Immature natural killer cell (primary cell): ENCODE measurements at regions not wholly inside any gene's neighbourhood (a gene's known extent, or its start where the extent isn't known, plus 50 kb on each side); places are given as distances from the start of the nearest gene placed in this dataset.
"Not testable (repeated sequence)": the region's sequence is repeated elsewhere in the genome, so short reads cannot be mapped to it uniquely, and the experiment has no call there.

Experiments used
- DNase-seq, 3 donors: peaks; one replicate each; pipeline ENCODE4 v3.0.0; 2022; ENCODE audit warnings: mixed read lengths in 1 of 3
- H3K27ac Mint-ChIP-seq, 6 donors: one replicate each; pipeline ENCODE4 v1.8.0; 2020; ENCODE audit warnings: mixed read lengths in 6 of 6, mild to moderate bottlenecking in 5 of 6, inconsistent platforms in 4 of 6, moderate library complexity in 3 of 6
- H3K27me3 Mint-ChIP-seq, 3 donors: one replicate each; pipeline ENCODE4 v1.8.0; 2020 to 2021; ENCODE audit warnings: low read depth in 3 of 3, mild to moderate bottlenecking in 3 of 3, mixed read lengths in 3 of 3, moderate library complexity in 3 of 3, inconsistent platforms in 1 of 3
- H3K36me3 Mint-ChIP-seq, 3 donors: one replicate each; pipeline ENCODE4 v1.8.0; 2020; ENCODE audit warnings: mixed read lengths in 3 of 3, inconsistent platforms in 2 of 3, mild to moderate bottlenecking in 2 of 3
- H3K4me1 Mint-ChIP-seq, 2 donors: one replicate each; pipeline ENCODE4 v1.8.0; 2020; ENCODE audit warnings: inconsistent platforms in 2 of 2, mild to moderate bottlenecking in 2 of 2, mixed read lengths in 2 of 2, moderate library complexity in 1 of 2
- H3K4me3 Mint-ChIP-seq, 5 donors: one replicate each; pipeline ENCODE4 v1.8.0; 2020; ENCODE audit warnings: mild to moderate bottlenecking in 5 of 5, mixed read lengths in 5 of 5, inconsistent platforms in 3 of 5, moderate library complexity in 3 of 5
- H3K9me3 Mint-ChIP-seq, 6 donors: one replicate each; pipeline ENCODE4 v1.8.0; 2020; ENCODE audit warnings: mild to moderate bottlenecking in 6 of 6, mixed read lengths in 6 of 6, inconsistent platforms in 4 of 6, moderate library complexity in 3 of 6

DNA sequence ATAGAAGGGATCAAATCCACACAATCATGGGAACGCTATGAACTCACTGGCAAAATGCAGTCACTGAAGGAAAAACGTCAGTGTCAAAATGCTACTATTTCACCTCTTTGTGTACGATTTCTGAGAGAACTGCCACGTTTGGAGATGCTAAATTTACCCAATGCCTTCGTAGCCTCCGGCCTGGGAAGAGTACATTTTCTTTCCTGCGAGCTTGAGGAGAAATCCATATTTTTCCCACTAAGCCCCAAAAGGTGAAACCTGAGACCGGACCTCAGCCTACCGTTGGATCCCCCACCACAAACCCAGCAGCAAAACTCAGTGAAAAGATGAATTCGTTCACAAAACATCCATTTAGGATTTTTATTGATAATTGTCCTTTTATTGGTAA is 131.7 kb downstream of the GPX5 start:
- Mint-ChIP-seq H3K27me3 (peaks cover 27 to 33% (median 31%) of the 10 kb centered on the region in 3 donors), H3K9me3 (peaks cover 0 to 13% (median 0%) of the 10 kb centered on the region in 6 donors), H3K4me1 (peaks cover 10 to 16% of the 10 kb centered on the region in 2 donors), H3K4me3 (peak overlapping the region in 2 of 5 donors; percentile 28 to 58), H3K36me3 (no peaks in the 10 kb centered on the region), H3K27ac (no peak overlapping the region)
- DNase-seq = no peak

DNA sequence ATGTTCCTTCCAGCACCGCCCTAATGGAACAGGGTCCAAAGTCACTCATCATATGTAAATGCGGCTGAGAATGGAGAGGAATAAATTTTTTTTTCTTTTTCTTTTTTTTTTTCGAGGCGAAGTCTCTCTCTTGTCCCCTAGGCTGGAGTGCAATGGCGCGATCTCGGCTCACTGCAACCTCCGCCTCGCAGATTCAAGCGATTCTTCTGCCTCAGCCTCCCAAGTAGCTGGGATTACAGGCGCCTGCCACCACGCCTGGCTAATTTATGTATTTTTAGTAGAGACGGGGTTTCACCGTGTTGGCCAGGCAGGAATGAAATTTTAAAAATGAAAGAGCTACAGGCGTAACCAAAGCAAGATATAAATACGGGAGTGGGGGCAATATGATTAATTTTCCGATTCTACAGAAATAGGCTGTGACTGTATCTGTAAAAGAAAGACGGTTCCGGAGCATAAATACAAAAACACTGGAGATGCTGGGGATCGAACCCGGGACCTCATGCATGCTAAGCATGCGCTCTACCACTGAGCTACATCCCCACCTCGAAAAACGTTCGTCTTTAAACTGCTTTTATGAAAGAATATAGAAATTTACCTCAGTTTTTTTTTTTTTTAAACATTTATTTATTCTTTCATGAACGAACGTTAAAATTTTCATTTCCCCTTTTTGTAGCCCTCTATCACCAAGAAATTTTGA is 132.2 kb downstream of the GPX5 start:
- H3K27me3 Mint-ChIP-seq = peaks cover 27 to 33% (median 31%) of the 10 kb centered on the region in 3 donors
- H3K27ac Mint-ChIP-seq = no peak overlapping the region
- H3K4me3 Mint-ChIP-seq = peak overlapping the region in 3 of 5 donors; percentile 58 to 66 (median 60)
- no peaks in the 10 kb centered on the region for H3K36me3 Mint-ChIP-seq
- DNase-seq = peak in 1 of 3 donors; percentile 7
- H3K9me3 Mint-ChIP-seq = peaks cover 0 to 16% (median 0%) of the 10 kb centered on the region in 6 donors
- peaks cover 10 to 16% of the 10 kb centered on the region in 2 donors for H3K4me1 Mint-ChIP-seq

DNA sequence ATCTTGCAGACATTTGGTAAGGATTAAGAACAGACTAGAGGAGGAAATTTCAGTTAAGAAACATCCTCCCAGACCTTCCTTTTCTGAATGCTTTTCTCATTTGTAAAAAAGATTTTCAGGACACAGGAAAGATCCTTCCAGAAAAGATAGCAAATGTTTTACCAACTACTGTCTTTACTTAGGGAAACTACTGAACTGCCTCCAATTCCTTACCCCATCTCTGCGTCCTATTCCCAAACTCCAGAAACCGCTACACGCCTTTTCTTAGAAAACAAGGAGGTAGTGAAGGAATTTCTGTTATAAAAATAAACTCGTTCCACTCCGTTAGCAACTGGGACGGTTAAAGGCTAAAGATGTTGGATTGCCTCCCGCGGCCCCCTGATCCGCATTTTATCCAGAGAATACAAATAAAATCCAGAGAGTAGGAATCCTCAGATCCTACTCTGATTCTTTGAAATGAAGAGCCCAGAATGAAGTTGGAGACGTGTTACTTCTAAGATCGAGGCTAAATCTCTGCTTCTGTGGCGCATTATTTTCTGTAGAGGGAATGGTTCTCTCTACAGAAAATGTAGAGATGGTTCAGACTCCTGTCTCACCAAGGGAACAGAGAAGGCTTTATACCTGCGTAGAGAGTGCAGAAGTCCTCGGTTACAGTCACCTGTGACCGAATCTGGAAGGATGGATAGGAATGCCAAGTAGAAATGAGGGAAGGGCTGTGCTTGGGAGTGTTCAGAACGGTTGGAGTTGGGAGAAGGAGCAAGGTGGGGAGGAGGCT is 133.0 kb downstream of the GPX5 start:
- Mint-ChIP-seq H3K9me3 (peaks cover 0 to 18% (median 0%) of the 10 kb centered on the region in 6 donors), H3K4me1 (peaks cover 10 to 16% of the 10 kb centered on the region in 2 donors), H3K36me3 (no peaks in the 10 kb centered on the region), H3K4me3 (peak overlapping the region in 2 of 5 donors; percentile 58 to 66), H3K27me3 (peaks cover 27 to 33% (median 31%) of the 10 kb centered on the region in 3 donors), H3K27ac (no peak overlapping the region)
- no peak for DNase-seq

DNA sequence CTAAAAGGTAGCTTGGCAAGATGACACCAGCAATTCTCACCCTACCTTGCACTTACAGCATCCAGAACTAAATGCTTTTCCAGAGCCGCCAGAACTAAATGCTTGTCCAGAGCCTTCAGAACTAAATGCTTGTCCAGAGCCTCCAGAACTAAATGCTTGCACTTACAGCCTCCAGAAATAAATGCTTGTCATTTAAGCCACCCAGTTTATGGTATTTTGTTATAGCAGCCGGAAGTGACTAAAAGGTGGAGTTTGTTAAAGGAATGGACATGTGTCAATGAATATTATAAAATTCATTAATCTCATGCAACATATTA is 133.5 kb downstream of the GPX5 start:
- Mint-ChIP-seq H3K9me3 (peaks cover 0 to 18% (median 0%) of the 10 kb centered on the region in 6 donors), H3K27me3 (peaks cover 27 to 33% (median 31%) of the 10 kb centered on the region in 3 donors), H3K4me1 (peaks cover 10 to 16% of the 10 kb centered on the region in 2 donors), H3K36me3 (no peaks in the 10 kb centered on the region), H3K4me3 (no peak overlapping the region), H3K27ac (no peak overlapping the region)
- DNase-seq = no peak

DNA sequence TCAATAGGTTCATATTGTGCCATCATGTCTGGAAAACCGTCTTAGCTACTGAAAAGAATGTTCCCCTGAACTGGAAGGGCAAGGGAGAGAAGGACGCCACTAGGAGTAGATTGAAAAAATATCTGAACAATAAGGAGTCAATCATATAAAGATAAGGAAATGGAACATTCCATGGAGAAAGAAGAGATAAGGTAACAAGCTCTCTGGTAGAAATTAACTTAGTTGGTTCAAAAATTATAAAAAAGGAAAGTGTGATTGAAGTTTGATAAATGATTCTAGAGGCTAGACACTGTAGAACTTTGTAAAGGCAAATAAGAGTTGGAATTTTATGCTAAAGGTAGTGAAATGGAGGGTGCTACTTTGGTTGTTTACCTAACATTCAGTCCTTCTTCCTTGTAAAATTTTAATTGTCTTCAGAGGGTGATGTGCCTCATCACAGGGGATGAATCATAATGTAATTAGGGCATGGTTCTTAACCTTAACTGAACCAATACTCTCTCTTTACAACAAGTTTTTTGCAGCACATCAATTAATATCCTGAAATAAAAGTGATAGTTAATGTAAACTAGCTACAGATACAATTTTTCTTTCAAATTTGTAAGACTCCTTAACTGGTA is 135.5 kb downstream of the GPX5 start:
- peaks cover 21 to 27% (median 26%) of the 10 kb centered on the region in 3 donors for H3K27me3 Mint-ChIP-seq
- H3K4me1 Mint-ChIP-seq = peaks cover 10 to 16% of the 10 kb centered on the region in 2 donors
- DNase-seq = no peak
- no peaks in the 10 kb centered on the region for H3K36me3 Mint-ChIP-seq
- no peak overlapping the region for H3K27ac Mint-ChIP-seq
- peaks cover 0 to 18% (median 0%) of the 10 kb centered on the region in 6 donors for H3K9me3 Mint-ChIP-seq
- no peak overlapping the region for H3K4me3 Mint-ChIP-seq

DNA sequence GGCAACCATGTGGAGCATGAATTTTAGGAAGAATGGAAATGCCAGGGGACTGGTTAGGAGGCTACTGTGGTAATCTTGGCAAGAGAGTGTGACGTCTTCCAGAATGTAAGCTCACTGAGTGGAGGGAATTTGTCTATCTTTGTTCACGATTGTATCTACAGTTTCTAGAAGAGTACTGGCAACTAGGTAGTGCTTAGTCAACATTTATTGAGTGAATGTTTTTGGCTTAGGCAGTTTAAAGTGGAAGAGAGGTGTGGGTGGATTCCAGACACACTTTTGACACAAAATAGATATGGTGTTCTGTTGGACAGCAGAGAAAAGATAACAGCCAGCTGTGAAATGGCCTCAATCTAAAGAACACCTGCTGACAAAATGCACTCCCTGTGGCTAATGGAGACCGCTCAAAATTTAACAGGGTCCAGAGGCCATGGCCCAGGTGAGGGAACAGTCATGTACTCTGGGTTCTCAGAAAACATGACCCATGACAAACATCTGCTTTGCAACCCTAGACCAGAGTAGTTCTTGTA is 139.3 kb downstream of the GPX5 start:
- Mint-ChIP-seq H3K4me3 (no peak overlapping the region), H3K36me3 (no peaks in the 10 kb centered on the region), H3K27me3 (peaks cover 3 to 8% (median 4%) of the 10 kb centered on the region in 3 donors), H3K4me1 (no peaks in the 10 kb centered on the region), H3K27ac (no peak overlapping the region), H3K9me3 (peaks cover 0 to 5% (median 0%) of the 10 kb centered on the region in 6 donors)
- no peak for DNase-seq

DNA sequence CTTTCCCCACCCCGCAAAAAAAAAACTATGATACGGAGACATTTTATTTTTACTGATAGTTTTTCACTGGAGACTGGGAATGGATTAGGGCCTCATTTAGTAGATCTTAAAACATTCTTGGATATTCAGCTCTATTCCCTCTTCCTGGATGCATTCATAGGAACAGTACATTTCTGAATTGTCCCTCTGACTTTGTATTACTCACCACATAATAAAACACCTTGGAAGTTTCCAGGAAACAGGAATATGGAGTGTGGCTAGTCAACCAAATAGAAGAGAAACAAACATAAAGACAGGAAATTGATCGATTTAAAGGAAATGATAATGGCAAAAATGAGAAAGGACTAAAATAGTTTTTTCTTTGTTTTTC is 147.7 kb downstream of the GPX5 start:
- no peaks in the 10 kb centered on the region for H3K36me3 Mint-ChIP-seq
- H3K27me3 Mint-ChIP-seq = peaks cover 6 to 27% (median 23%) of the 10 kb centered on the region in 3 donors
- H3K9me3 Mint-ChIP-seq = no peaks in the 10 kb centered on the region
- no peak overlapping the region for H3K4me3 Mint-ChIP-seq
- no peak overlapping the region for H3K27ac Mint-ChIP-seq
- peaks cover 0 to 9% of the 10 kb centered on the region in 2 donors for H3K4me1 Mint-ChIP-seq
- no peak for DNase-seq

DNA sequence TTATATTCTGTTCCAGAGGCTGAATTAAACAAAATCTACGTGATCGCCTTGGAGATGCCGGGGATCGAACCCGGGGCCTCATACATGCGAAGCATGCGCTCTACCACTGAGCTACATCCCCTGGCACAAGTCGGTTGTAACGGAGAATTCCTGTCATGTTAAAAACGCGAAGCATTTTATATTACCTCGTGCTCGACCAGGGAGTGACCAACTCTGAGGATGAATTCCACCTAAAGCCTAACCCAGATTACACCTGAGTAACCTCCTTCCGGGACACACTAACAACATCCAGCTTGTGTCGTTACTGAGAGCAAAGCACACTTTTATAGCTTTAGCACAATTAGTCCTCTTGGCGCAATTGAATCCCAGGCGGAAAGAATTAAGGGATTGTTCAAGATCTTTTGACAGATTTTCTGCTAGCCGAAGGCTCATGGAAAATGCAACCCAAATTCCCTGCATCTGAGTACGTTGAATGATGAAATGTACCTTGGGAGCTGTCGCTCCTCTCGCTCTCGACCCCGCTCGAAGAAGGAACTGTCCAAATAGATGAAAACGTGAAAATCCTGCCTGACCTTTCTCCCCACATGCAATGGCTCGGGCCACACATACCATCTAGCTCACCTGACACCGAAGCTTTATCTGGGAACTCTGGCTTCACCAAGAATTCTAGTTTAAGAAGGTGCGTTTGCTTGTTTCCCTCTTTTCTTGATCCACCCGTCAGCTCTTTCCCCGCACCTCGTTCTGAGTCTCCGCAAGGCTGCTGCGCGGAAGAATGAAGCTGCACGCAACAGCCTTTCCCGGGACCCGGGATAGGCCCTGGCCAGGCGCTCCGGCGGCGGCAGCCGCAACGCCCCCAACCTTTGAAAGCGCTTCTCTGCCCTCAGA is 148.3 kb downstream of the GPX5 start:
- Mint-ChIP-seq H3K4me3 (no peak overlapping the region), H3K27me3 (peaks cover 6 to 30% (median 23%) of the 10 kb centered on the region in 3 donors), H3K27ac (no peak overlapping the region), H3K4me1 (peaks cover 0 to 9% of the 10 kb centered on the region in 2 donors), H3K36me3 (no peaks in the 10 kb centered on the region), H3K9me3 (no peaks in the 10 kb centered on the region)
- DNase-seq = no peak

DNA sequence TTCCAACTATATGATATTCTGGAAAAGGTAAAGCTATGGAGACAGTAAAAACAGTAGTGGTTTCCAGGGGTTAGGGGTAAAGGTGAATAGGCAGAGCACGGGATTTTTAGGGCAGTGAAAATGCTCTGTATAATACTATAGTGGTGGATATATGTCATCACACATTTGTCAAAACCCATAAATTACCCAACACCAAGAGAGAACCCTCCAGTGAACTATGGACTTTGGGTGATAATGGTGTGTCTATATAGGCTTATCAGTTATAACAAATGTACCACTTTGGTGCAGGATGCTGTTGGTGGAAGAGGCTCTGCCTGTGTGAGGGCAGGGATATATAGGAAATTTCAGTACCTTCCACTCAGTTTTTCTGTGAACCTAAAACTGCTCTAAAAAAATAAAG is 149.9 kb downstream of the GPX5 start:
- DNase-seq = no peak
- no peak overlapping the region for H3K27ac Mint-ChIP-seq
- H3K4me1 Mint-ChIP-seq = peaks cover 0 to 9% of the 10 kb centered on the region in 2 donors
- H3K4me3 Mint-ChIP-seq = no peak overlapping the region
- H3K36me3 Mint-ChIP-seq = no peaks in the 10 kb centered on the region
- H3K9me3 Mint-ChIP-seq = no peaks in the 10 kb centered on the region
- H3K27me3 Mint-ChIP-seq = peaks cover 3 to 33% (median 19%) of the 10 kb centered on the region in 3 donors

DNA sequence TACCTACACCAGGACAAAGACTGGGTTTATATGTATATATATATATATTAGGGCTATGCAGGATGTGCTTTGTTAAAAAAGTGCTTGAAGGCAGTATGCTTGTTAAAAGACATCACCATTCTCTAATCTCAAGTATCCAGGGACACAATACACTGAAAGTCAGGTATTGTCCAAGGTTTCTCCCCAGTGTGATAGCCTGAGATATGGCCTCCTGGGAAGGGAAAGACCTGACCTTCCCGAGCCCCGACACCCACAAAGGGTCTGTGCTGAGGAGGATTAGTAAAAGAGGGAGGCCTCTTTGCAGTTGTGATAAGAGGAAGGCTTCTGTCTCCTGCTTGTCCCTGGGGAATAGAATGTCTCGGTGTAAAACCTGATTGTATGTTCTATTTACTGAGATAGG is 156.9 kb downstream of the GPX5 start:
- H3K4me1 Mint-ChIP-seq = no peaks in the 10 kb centered on the region
- peaks cover 9 to 26% (median 9%) of the 10 kb centered on the region in 3 donors for H3K27me3 Mint-ChIP-seq
- H3K36me3 Mint-ChIP-seq = no peaks in the 10 kb centered on the region
- H3K27ac Mint-ChIP-seq = no peak overlapping the region
- DNase-seq = no peak
- H3K9me3 Mint-ChIP-seq = peaks cover 0 to 1% (median 0%) of the 10 kb centered on the region in 6 donors
- H3K4me3 Mint-ChIP-seq = no peak overlapping the region

DNA sequence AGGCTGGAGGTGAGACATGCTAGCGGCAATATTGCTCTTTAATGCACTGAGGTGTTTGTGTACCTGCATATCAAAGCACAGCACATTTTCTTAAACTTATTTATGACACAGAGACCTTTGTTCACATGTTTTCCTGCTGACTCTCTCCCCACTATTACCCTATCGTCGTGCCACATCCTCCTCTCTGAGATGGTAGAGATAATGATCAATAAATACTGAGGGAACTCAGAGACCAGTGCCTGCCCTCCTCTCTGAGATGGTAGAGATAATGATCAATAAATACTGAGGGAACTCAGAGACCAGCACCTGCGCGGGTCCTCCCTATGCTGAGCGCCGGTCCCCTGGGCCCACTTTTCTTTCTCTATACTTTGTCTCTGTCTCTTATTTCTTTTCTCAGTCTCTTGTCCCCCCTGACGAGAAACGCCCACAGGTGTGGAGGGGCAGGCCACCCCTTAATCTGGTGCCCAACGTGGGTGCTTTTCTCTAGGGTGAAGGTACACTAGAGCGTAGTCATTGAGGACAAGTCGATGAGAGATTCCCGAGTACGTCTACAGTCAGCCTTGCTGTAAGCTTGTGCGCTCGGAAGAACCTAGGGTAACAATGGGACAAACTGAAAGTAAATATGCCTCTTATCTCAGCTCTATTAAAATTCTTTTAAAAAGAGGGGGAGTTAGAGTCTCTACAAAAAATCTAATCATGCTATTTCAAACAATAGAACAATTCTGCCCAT is 157.4 kb downstream of the GPX5 start:
- not testable (repeated sequence) for H3K27ac Mint-ChIP-seq

DNA sequence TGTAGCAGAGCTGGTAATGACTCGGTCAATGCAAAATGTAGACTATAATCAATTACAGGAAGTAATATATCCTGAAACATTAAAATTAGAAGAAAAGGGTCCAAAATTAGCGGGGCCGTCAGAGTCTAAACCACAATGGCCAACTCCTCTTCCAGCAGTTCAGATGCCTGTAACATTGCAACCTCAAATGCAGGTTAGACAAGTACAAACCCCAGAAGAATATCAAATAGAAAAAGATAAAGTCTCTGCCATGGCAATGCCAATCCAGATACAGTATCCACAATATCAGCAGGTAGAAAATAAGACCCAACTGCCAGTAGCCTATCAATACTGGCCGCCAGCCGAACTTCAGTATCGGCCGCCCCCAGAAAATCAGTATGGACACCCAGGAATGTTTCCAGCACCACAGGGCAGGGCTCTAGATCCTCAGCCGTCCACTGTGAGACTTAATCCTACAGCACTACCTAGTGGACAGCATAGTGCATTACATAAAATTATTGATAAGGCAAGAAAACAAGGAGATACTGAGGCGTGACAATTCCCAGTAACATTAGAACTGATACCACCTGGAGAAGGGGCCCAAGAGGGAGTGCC is 158.4 kb downstream of the GPX5 start:
- H3K4me1 Mint-ChIP-seq = no peaks in the 10 kb centered on the region
- no peak overlapping the region for H3K4me3 Mint-ChIP-seq
- H3K27me3 Mint-ChIP-seq = peaks cover 13 to 25% (median 14%) of the 10 kb centered on the region in 3 donors
- H3K27ac Mint-ChIP-seq = no peak overlapping the region
- H3K9me3 Mint-ChIP-seq = peaks cover 0 to 1% (median 0%) of the 10 kb centered on the region in 6 donors
- peak; percentile 4 to 15 (median 6) for DNase-seq
- H3K36me3 Mint-ChIP-seq = no peaks in the 10 kb centered on the region

More for the DNA sequence above, 157.4 kb downstream of the GPX5 start:
- not testable (repeated sequence) for H3K4me1 Mint-ChIP-seq, H3K4me3 Mint-ChIP-seq, H3K36me3 Mint-ChIP-seq, DNase-seq, H3K9me3 Mint-ChIP-seq
- H3K27me3 Mint-ChIP-seq = peaks cover 13 to 27% (median 14%) of the 10 kb centered on the region in 3 donors
